ENCODE measurements at regions not wholly inside any gene's neighbourhood (a gene's known extent, or its start where the extent isn't known, plus 50 kb on each side); places are given as distances from the start of the nearest gene placed in this dataset.

- intact Hi-C loops (cut with DNase I), result no loop called here
These were observed 1308.0 kb downstream of the CDH11 start for GRCh38 chr16:63813862-63814261.

GRCh38 chr16:63808730-63809129, 1313.1 kb downstream of the CDH11 start:
- H3K27me3 ChIP-seq, result no peaks in the 10 kb centered on the region
- no peaks in the 10 kb centered on the region for H3K9me3 ChIP-seq
- no peaks in the 10 kb centered on the region for H3K4me1 ChIP-seq
- TF ChIP-seq CTCF (IDR thresholded peaks at IDR 0.05) (no peak), POLR2A (IDR thresholded peaks at IDR 0.05) (no peak), POLR2AphosphoS5 (IDR thresholded peaks at IDR 0.05; ENCODE audit: insufficient read depth in 1 of 2, low read depth in 1 of 2) (no peak)
- no peaks in the 10 kb centered on the region for H3K36me3 ChIP-seq
- no peak for DNase-seq (ENCODE audit: extremely low spot score in 2 of 2)
- no peak overlapping the region for H3K4me3 ChIP-seq
- intact Hi-C loops (cut with DNase I), result no loop called here
- no peak overlapping the region for H3K27ac ChIP-seq

More at GRCh38 chr16:63813862-63814261, 1308.0 kb downstream of the CDH11 start:
- Histone ChIP-seq H3K4me1 (no peaks in the 10 kb centered on the region), H3K36me3 (no peaks in the 10 kb centered on the region), H3K27me3 (no peaks in the 10 kb centered on the region), H3K9me3 (no peaks in the 10 kb centered on the region), H3K27ac (no peak overlapping the region), H3K4me3 (no peak overlapping the region)
- DNase-seq (ENCODE audit: extremely low spot score in 2 of 2), result no peak
- TF ChIP-seq POLR2AphosphoS5 (IDR thresholded peaks at IDR 0.05; ENCODE audit: insufficient read depth in 1 of 2, low read depth in 1 of 2), result no peak
- no peak for TF ChIP-seq POLR2A (IDR thresholded peaks at IDR 0.05)

- Histone ChIP-seq H3K27me3 (no peaks in the 10 kb centered on the region), H3K27ac (no peak overlapping the region), H3K36me3 (no peaks in the 10 kb centered on the region), H3K4me1 (no peaks in the 10 kb centered on the region), H3K4me3 (no peak overlapping the region), H3K9me3 (no peaks in the 10 kb centered on the region)
- intact Hi-C loops (cut with DNase I), result no loop called here
- no peak for TF ChIP-seq CTCF (IDR thresholded peaks at IDR 0.05)
- TF ChIP-seq POLR2AphosphoS5 (IDR thresholded peaks at IDR 0.05; ENCODE audit: insufficient read depth in 1 of 2, low read depth in 1 of 2), result no peak
- no peak for TF ChIP-seq POLR2A (IDR thresholded peaks at IDR 0.05)
- DNase-seq (ENCODE audit: extremely low spot score in 2 of 2), result no peak
These were observed 1314.9 kb downstream of the CDH11 start for GRCh38 chr16:63806794-63807506.

GRCh38 chr16:63804126-63804525, 1317.7 kb downstream of the CDH11 start:
- H3K4me3 ChIP-seq, result no peak overlapping the region
- H3K27me3 ChIP-seq, result no peaks in the 10 kb centered on the region
- no peaks in the 10 kb centered on the region for H3K9me3 ChIP-seq
- H3K27ac ChIP-seq, result no peak overlapping the region
- TF ChIP-seq CTCF (IDR thresholded peaks at IDR 0.05) (no peak), POLR2A (IDR thresholded peaks at IDR 0.05) (no peak), POLR2AphosphoS5 (IDR thresholded peaks at IDR 0.05; ENCODE audit: insufficient read depth in 1 of 2, low read depth in 1 of 2) (no peak)
- no peaks in the 10 kb centered on the region for H3K36me3 ChIP-seq
- DNase-seq (ENCODE audit: extremely low spot score in 2 of 2), result no peak
- intact Hi-C loops (cut with DNase I), result no loop called here
- no peaks in the 10 kb centered on the region for H3K4me1 ChIP-seq

GRCh38 chr16:63789603-63790002, 1332.3 kb downstream of the CDH11 start:
- Histone ChIP-seq H3K27me3 (no peaks in the 10 kb centered on the region), H3K4me3 (no peak overlapping the region), H3K4me1 (no peaks in the 10 kb centered on the region), H3K27ac (no peak overlapping the region), H3K36me3 (no peaks in the 10 kb centered on the region), H3K9me3 (peaks cover 4% of the 10 kb centered on the region)
- intact Hi-C loops (cut with DNase I), result no loop called here
- no peak for DNase-seq (ENCODE audit: extremely low spot score in 2 of 2)
- TF ChIP-seq POLR2A (IDR thresholded peaks at IDR 0.05), result no peak
- no peak for TF ChIP-seq POLR2AphosphoS5 (IDR thresholded peaks at IDR 0.05; ENCODE audit: insufficient read depth in 1 of 2, low read depth in 1 of 2)
- TF ChIP-seq CTCF (IDR thresholded peaks at IDR 0.05), result no peak

Measured in vagina (tissue), 2 donors.